ENCODE measurements at regions not wholly inside any gene's neighbourhood (a gene's known extent, or its start where the extent isn't known, plus 50 kb on each side); places are given as distances from the start of the nearest gene placed in this dataset.

- TF ChIP-seq CBFA2T2 (conservative IDR thresholded peaks at IDR 0.05): no peak
- TF ChIP-seq NBN (IDR thresholded peaks at IDR 0.05; ENCODE audit: low read depth): no peak
- no peak for TF ChIP-seq SMAD4 (CRISPR knock-in tag; conservative IDR thresholded peaks at IDR 0.05)
- no peak for TF ChIP-seq ZNF586 (CRISPR knock-in tag; conservative IDR thresholded peaks at IDR 0.05)
- peak; percentile 27; the same call in 1 of the 2 replicates for TF ChIP-seq EP300 (IDR thresholded peaks at IDR 0.05; ENCODE audit: low read length)
- no peak; the same call in 1 of the 2 replicates for TF ChIP-seq ZEB2 (IDR thresholded peaks at IDR 0.05)
- TF ChIP-seq STAT5B (CRISPR knock-in tag; IDR thresholded peaks at IDR 0.05): no peak
- TF ChIP-seq KDM1A (IDR thresholded peaks at IDR 0.05): no peak
- TF ChIP-seq REST (IDR thresholded peaks at IDR 0.05; ENCODE audit: borderline replicate concordance): no peak
- no peak for TF ChIP-seq REST (CRISPR knock-in tag; IDR thresholded peaks at IDR 0.05; ENCODE audit: low read depth)
- TF ChIP-seq CEBPG (CRISPR knock-in tag; IDR thresholded peaks at IDR 0.05): no peak
- peak; percentile 63 to 84 for TF ChIP-seq CEBPG (tag; conservative IDR thresholded peaks at IDR 0.05 in 1 of 2, IDR thresholded peaks at IDR 0.05 in 1 of 2)
- no peak for TF ChIP-seq KHSRP (IDR thresholded peaks at IDR 0.05)
- no peak for TF ChIP-seq USF2 (CRISPR knock-in tag; IDR thresholded peaks at IDR 0.05)
- no peak for TF ChIP-seq SAP30 (IDR thresholded peaks at IDR 0.05; ENCODE audit: borderline replicate concordance, insufficient read depth, low read depth, low read length, poor library complexity, severe bottlenecking)
- TF ChIP-seq E2F8 (IDR thresholded peaks at IDR 0.05; ENCODE audit: low read depth, partially characterized antibody): no peak
- no peak for TF ChIP-seq ETV6 (IDR thresholded peaks at IDR 0.05; ENCODE audit: borderline replicate concordance in 1 of 2, low read depth in 2 of 2, low read length in 1 of 2)
- no peak for TF ChIP-seq ETV6 (CRISPR knock-in tag; IDR thresholded peaks at IDR 0.05; ENCODE audit: borderline replicate concordance)
- TF ChIP-seq NR2C1 (IDR thresholded peaks at IDR 0.05): no peak
- TF ChIP-seq NR2C1 (tag; IDR thresholded peaks at IDR 0.05): 0 out of 2 replicates have a peak, but pooled peaks have one; percentile 19
Observed at GRCh38 chrX:139134316-139134715, 396.2 kb upstream of the F9 start (continued).
